H9 (cell line): ENCODE measurements at regions not wholly inside any gene's neighbourhood (a gene's known extent, or its start where the extent isn't known, plus 50 kb on each side); places are given as distances from the start of the nearest gene placed in this dataset.

ENCODE experiments used
- DNase-seq: peaks from one replicate; pipeline ENCODE4 v3.0.0-alpha.2; 2017
- H2AFZ ChIP-seq: one replicate; pipeline ENCODE4 v1.6.1; 2013; ENCODE audit warnings: mild to moderate bottlenecking, low read length, control low read depth, moderate library complexity
- H2AK5ac ChIP-seq: 2 replicates; pipeline ENCODE4 v1.6.1; 2013; ENCODE audit warnings: low read length, control low read depth, mixed read lengths; ENCODE audit not compliant: insufficient read length
- H2BK120ac ChIP-seq: one replicate; pipeline ENCODE4 v1.6.1; 2013; ENCODE audit warnings: low read depth, mild to moderate bottlenecking, low read length, control low read depth, inconsistent platforms; ENCODE audit not compliant: poor library complexity, severe bottlenecking
- H2BK12ac ChIP-seq: 2 replicates; pipeline ENCODE4 v1.6.1; 2013; ENCODE audit warnings: low read length, control low read depth, mixed read lengths, low read depth; ENCODE audit not compliant: insufficient read length
- H2BK15ac ChIP-seq: 2 replicates; pipeline ENCODE4 v1.6.1; 2013; ENCODE audit warnings: low read depth, low read length, control low read depth
- H2BK20ac ChIP-seq: one replicate; pipeline ENCODE4 v1.6.1; 2013; ENCODE audit warnings: low read depth, mild to moderate bottlenecking, low read length, control low read depth, inconsistent platforms; ENCODE audit not compliant: poor library complexity, severe bottlenecking
- H2BK5ac ChIP-seq: 2 replicates; pipeline ENCODE4 v1.6.1; 2013; ENCODE audit warnings: low read length, control low read depth, mixed read lengths; ENCODE audit not compliant: insufficient read length
- H3K14ac ChIP-seq: 2 replicates; pipeline ENCODE4 v1.6.1; 2013; ENCODE audit warnings: low read length, control low read depth; ENCODE audit not compliant: insufficient read depth
- H3K18ac ChIP-seq: 2 replicates; pipeline ENCODE4 v1.6.1; 2013; ENCODE audit warnings: low read depth, mild to moderate bottlenecking, mixed read lengths, low read length, control low read depth; ENCODE audit not compliant: insufficient read length
- H3K23ac ChIP-seq: 2 replicates; pipeline ENCODE4 v1.6.1; 2013; ENCODE audit warnings: low read length, control low read depth, mixed read lengths, low read depth; ENCODE audit not compliant: insufficient read length
- H3K23me2 ChIP-seq: 2 replicates; pipeline ENCODE4 v1.6.1; 2013; ENCODE audit warnings: low read depth, mild to moderate bottlenecking, mixed read lengths, low read length, control low read depth; ENCODE audit not compliant: insufficient read length, poor library complexity, severe bottlenecking
- H3K27ac ChIP-seq: 2 replicates; pipeline ENCODE4 v1.5.1; 2013; ENCODE audit warnings: low read length, control low read depth, mixed read lengths, low read depth; ENCODE audit not compliant: insufficient read length
- H3K27me3 ChIP-seq: 2 replicates; pipeline ENCODE4 v1.6.1; 2013; ENCODE audit warnings: low read length, control low read depth, inconsistent platforms; ENCODE audit not compliant: insufficient read depth
- H3K4ac ChIP-seq: 2 replicates; pipeline ENCODE4 v1.6.1; 2013; ENCODE audit warnings: low read depth, mild to moderate bottlenecking, control low read depth, inconsistent platforms, low read length, moderate library complexity
- H3K4me1 ChIP-seq: 2 replicates; pipeline ENCODE4 v1.6.1; 2013; ENCODE audit warnings: low read length, control low read depth, inconsistent platforms; ENCODE audit not compliant: insufficient read depth
- H3K4me2 ChIP-seq: 2 replicates; pipeline ENCODE4 v1.6.1; 2013; ENCODE audit warnings: low read length, control low read depth, mixed read lengths; ENCODE audit not compliant: insufficient read length, insufficient read depth
- H3K56ac ChIP-seq: 2 replicates; pipeline ENCODE4 v1.6.1; 2013; ENCODE audit warnings: low read depth, mild to moderate bottlenecking, mixed read lengths, low read length, control low read depth; ENCODE audit not compliant: insufficient read length
- H3K79me1 ChIP-seq: 2 replicates; pipeline ENCODE4 v1.6.1; 2013; ENCODE audit warnings: low read depth, mild to moderate bottlenecking, moderate library complexity, low read length, control low read depth, inconsistent platforms; ENCODE audit not compliant: insufficient read depth, poor library complexity, severe bottlenecking
- H3K79me2 ChIP-seq: 2 replicates; pipeline ENCODE4 v1.6.1; 2013; ENCODE audit warnings: low read length, control low read depth, inconsistent platforms; ENCODE audit not compliant: insufficient read depth
- H3K9ac ChIP-seq: 2 replicates; pipeline ENCODE4 v1.6.1; 2013; ENCODE audit warnings: low read length, control low read depth, mixed read lengths; ENCODE audit not compliant: insufficient read length; ENCODE audit errors: extremely low read depth
- H3K9me3 ChIP-seq: one replicate; pipeline ENCODE4 v1.6.1; 2013; ENCODE audit warnings: low read depth, low read length, inconsistent platforms; ENCODE audit not compliant: control insufficient read depth
- H3T11ph ChIP-seq: one replicate; pipeline ENCODE4 v1.6.1; 2013; ENCODE audit warnings: mild to moderate bottlenecking, low read length, control low read depth, inconsistent platforms
- H4K20me1 ChIP-seq: one replicate; pipeline ENCODE4 v1.6.1; 2013; ENCODE audit not compliant: control insufficient read depth, insufficient read length, insufficient read depth
- H4K5ac ChIP-seq: 2 replicates; pipeline ENCODE4 v1.6.1; 2013; ENCODE audit warnings: low read depth, mild to moderate bottlenecking, mixed read lengths, low read length, control low read depth; ENCODE audit not compliant: insufficient read length
- H4K8ac ChIP-seq: replicated peaks from 2 replicates; pipeline ENCODE4 v1.6.1; 2013; ENCODE audit warnings: low read length, control low read depth, mixed read lengths, low read depth; ENCODE audit not compliant: insufficient read length
- H4K91ac ChIP-seq: 2 replicates; pipeline ENCODE4 v1.6.1; 2013; ENCODE audit warnings: low read depth, mild to moderate bottlenecking, moderate library complexity, mixed read lengths, low read length, control low read depth; ENCODE audit not compliant: insufficient read length
- H3K27ac Mint-ChIP-seq, 3 experiments: 2 replicates in 2 of 3; 3 replicates in 1 of 3; pipeline ENCODE4 v1.8.0; 2020 to 2021; ENCODE audit warnings: mixed read lengths in 3 of 3, mild to moderate bottlenecking in 1 of 3, moderate library complexity in 1 of 3
- H3K27me3 Mint-ChIP-seq: 2 replicates; pipeline ENCODE4 v1.8.0; 2021; ENCODE audit warnings: low read depth, mild to moderate bottlenecking, moderate library complexity, mixed read lengths
- H3K36me3 Mint-ChIP-seq, 3 experiments: 2 replicates in 2 of 3; 3 replicates in 1 of 3; pipeline ENCODE4 v1.8.0; 2020 to 2021; ENCODE audit warnings: low read depth in 3 of 3, mixed read lengths in 3 of 3; ENCODE audit not compliant: insufficient read depth in 1 of 3
- H3K4me1 Mint-ChIP-seq, 2 experiments: 2 replicates each; pipeline ENCODE4 v1.8.0; 2020; ENCODE audit warnings: mixed read lengths in 2 of 2
- H3K4me3 Mint-ChIP-seq, 2 experiments: 2 replicates in 1 of 2; 3 replicates in 1 of 2; pipeline ENCODE4 v1.8.0; 2020 to 2021; ENCODE audit warnings: mild to moderate bottlenecking in 2 of 2, mixed read lengths in 2 of 2, moderate library complexity in 1 of 2
- H3K9me3 Mint-ChIP-seq, 2 experiments: 2 replicates in 1 of 2; 3 replicates in 1 of 2; pipeline ENCODE4 v1.8.0; 2020; ENCODE audit warnings: mild to moderate bottlenecking in 2 of 2, mixed read lengths in 2 of 2, moderate library complexity in 1 of 2
- CTCF ChIP-seq: fragments of 200-600 bp; sonication (generic); conservative IDR thresholded peaks from 3 replicates; pipeline ENCODE4 v1.8.0; 2021; ENCODE audit warnings: antibody characterized with exemption, mild to moderate bottlenecking
- WGBS: extraction: QIAGEN DNeasy Blood & Tissue Kit; methylation state at CpG from one replicate; pipeline ENCODE4 v1.1.7; 2013; ENCODE audit warnings: missing lambda C conversion rate, low lambda C conversion rate, mixed read lengths; ENCODE audit not compliant: insufficient read length; ENCODE audit errors: extremely low coverage; 5-methylcytosine and 5-hydroxymethylcytosine counted together

- Histone ChIP-seq H3K56ac (no peak overlapping the region), H3K27me3 (no peaks in the 10 kb centered on the region), H3K27ac (no peak overlapping the region), H2BK20ac (no peak overlapping the region), H3K4me1 (no peaks in the 10 kb centered on the region), H3T11ph (no peak overlapping the region), H2BK15ac (no peak overlapping the region), H3K79me1 (no peaks in the 10 kb centered on the region), H3K9me3 (no peaks in the 10 kb centered on the region), H2BK5ac (no peak overlapping the region), H3K23me2 (no peaks in the 10 kb centered on the region), H2AFZ (no peak overlapping the region), H3K14ac (no peak overlapping the region), H3K4me2 (no peak overlapping the region), H4K5ac (no peak overlapping the region), H2BK12ac (no peak overlapping the region), H3K18ac (no peak overlapping the region), H2BK120ac (no peak overlapping the region), H3K79me2 (no peaks in the 10 kb centered on the region), H2AK5ac (no peak overlapping the region), H4K91ac (no peak overlapping the region), H3K9ac (no peak overlapping the region), H3K4ac (no peak overlapping the region), H4K20me1 (no peaks in the 10 kb centered on the region), H3K23ac (no peak overlapping the region), H4K8ac (no peak overlapping the region)
- DNase-seq = no peak
- Mint-ChIP-seq H3K27me3 (no peaks in the 10 kb centered on the region), H3K4me3 (no peak overlapping the region), H3K27ac (no peak overlapping the region), H3K9me3 (0 out of 5 replicates have a peak, but pooled peaks cover 0 to 3% of the 10 kb centered on the region in 2 experiments), H3K4me1 (0 out of 4 replicates have a peak, but pooled peaks cover 0 to 3% of the 10 kb centered on the region in 2 experiments), H3K36me3 (no peaks in the 10 kb centered on the region)
- no CpG with 5 or more reads among the region's 1 CpG for WGBS
- TF ChIP-seq CTCF = no peak
Observed at GRCh38 chr12:24095245-24095644, 145.8 kb upstream of the SOX5 start.
